ENCODE measurements at regions not wholly inside any gene's neighbourhood (a gene's known extent, or its start where the extent isn't known, plus 50 kb on each side); places are given as distances from the start of the nearest gene placed in this dataset.
"Not testable (repeated sequence)": the region's sequence is repeated elsewhere in the genome, so short reads cannot be mapped to it uniquely, and the experiment has no call there.

DNA sequence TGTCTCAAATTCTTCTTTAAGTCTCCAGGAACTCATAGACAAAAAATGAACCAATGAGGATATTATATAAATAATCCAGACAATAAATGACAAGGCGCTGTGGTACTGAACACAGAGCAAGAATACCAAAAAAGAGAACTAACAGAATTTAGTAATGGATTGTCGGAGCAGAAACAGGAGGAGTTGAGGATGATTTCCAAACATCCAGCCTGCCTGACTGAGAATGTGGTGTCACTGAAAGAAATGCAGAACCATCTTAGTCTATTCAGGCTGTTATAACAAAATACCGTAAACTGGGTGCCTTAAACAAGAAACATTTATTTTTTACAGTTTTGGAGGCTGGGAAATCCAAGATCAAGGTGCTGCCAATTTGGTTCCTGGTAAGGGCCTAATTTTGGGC is 79.7 kb downstream of the RGS2 start:
- no peak for DNase-seq
- H3K4me1 Mint-ChIP-seq = no peaks in the 10 kb centered on the region
- peaks cover 0 to 3% (median 0%) of the 10 kb centered on the region in 3 donors for H3K27me3 Mint-ChIP-seq
- H3K9me3 Mint-ChIP-seq = peaks cover 0 to 1% (median 0%) of the 10 kb centered on the region in 7 donors
- H3K4me3 Mint-ChIP-seq = no peak overlapping the region
- no peak for ATAC-seq (ENCODE audit: low read depth in 2 of 2)
- H3K36me3 Mint-ChIP-seq = no peaks in the 10 kb centered on the region
- H3K27ac Mint-ChIP-seq = no peak overlapping the region

DNA sequence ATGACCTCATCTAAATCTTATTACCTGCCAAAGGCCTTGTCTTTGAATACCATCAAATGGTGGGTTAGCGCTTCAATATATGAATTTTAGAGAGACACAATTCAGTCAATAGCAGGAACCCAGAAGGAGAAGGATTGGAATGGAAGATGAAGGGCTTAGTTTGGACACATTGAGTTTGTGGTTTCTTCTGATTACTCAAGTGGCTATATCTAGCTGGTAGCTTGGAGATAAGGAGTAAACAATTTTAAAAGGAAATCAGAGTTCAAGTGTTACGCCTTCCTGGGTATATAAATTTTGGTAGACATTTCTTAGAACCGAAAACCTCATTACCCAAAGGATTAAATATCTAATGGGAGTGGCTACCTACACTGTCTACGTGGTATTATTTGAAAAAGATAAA is 80.2 kb downstream of the RGS2 start:
- Mint-ChIP-seq H3K4me1 (no peaks in the 10 kb centered on the region), H3K4me3 (no peak overlapping the region), H3K9me3 (peaks cover 0 to 1% (median 0%) of the 10 kb centered on the region in 7 donors), H3K36me3 (no peaks in the 10 kb centered on the region), H3K27me3 (peaks cover 0 to 3% (median 0%) of the 10 kb centered on the region in 3 donors), H3K27ac (no peak overlapping the region)
- ATAC-seq (ENCODE audit: low read depth in 2 of 2) (no peak), DNase-seq (no peak)

DNA sequence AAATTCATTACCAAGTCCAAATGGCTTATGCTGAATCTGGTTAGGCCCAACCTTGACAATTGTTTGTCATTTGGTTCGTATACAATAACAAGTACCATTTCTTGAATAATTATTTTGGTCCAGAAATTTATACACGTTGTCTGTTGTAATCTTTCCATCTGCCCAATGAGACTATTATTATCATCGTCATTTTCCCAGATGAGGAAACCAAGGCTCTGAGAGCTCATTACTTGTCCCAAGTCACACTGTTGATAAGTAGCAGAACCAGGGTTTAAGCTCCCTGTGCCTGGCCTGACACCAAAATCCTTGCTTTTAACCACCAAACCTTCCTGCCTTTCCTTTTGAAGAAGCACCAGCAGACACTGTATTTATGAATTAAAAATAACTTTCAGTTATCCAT is 81.3 kb downstream of the RGS2 start:
- Mint-ChIP-seq H3K27ac (no peak overlapping the region), H3K4me1 (no peaks in the 10 kb centered on the region), H3K27me3 (peaks cover 0 to 3% (median 0%) of the 10 kb centered on the region in 3 donors), H3K4me3 (no peak overlapping the region), H3K36me3 (no peaks in the 10 kb centered on the region), H3K9me3 (peaks cover 0 to 1% (median 0%) of the 10 kb centered on the region in 7 donors)
- DNase-seq (no peak), ATAC-seq (ENCODE audit: low read depth in 2 of 2) (no peak)

DNA sequence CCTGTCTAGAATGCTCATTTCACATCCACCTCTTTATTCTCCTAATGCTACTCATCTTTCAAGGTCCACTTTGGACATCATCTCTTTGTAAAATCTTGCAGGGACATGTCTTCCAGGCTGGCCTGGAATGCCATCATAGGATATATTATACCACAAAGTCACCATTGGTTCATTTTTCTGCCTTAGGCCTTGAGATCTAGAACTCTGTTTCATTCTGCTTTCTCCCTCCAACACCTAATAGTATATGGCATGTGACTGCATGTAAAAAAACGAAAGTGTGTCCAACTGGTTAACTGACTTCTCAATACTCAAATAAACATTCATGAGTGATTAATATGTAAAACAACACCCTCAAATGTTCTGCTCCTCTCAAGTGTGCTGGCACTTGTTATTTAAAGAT is 84.1 kb downstream of the RGS2 start:
- DNase-seq (no peak), ATAC-seq (ENCODE audit: low read depth in 2 of 2) (no peak)
- Mint-ChIP-seq H3K4me1 (no peaks in the 10 kb centered on the region), H3K27me3 (peaks cover 0 to 3% (median 0%) of the 10 kb centered on the region in 3 donors), H3K36me3 (no peaks in the 10 kb centered on the region), H3K4me3 (no peak overlapping the region), H3K27ac (no peak overlapping the region), H3K9me3 (peaks cover 0 to 3% (median 0%) of the 10 kb centered on the region in 7 donors)

DNA sequence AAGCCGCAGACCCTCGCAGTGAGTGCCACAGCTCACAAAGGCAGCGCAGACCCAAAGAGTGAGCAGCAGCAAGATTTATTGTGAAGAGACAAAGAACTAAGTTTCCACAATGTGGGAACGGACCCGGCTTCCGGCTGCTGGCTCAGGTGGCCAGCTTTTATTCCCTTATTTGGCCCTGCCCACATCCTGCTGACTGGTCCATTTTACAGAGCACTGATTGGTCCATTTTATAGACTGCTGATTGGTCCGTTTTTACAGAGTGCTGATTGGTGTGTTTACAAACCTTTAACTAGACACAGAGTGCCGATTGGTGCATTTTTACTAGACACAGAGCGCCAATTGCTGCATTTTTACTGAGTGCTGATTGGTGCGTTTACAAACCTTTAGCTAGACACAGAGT is 86.6 kb downstream of the RGS2 start:
- DNase-seq; H3K27me3 Mint-ChIP-seq; H3K9me3 Mint-ChIP-seq; H3K36me3 Mint-ChIP-seq; H3K4me1 Mint-ChIP-seq; H3K4me3 Mint-ChIP-seq; ATAC-seq (ENCODE audit: low read depth in 2 of 2); H3K27ac Mint-ChIP-seq: not testable (repeated sequence)

DNA sequence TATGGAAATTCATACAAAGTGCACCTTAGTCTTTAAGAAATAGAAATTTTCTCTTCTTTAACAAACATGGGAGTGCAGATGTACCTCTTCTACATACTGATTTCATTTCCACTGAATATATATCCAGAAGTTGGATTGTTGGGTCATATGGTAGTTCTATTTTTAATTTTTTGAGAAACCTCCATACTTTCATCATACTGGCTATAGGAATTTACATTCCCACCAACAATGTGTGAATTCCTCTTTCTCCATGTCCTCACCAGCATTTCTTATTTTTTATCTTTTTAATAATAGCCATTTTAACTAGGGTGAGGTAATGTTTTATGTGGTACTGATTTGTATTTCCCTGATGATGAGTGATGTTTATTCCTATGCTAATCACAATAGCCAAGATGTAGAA is 87.5 kb downstream of the RGS2 start:
- H3K36me3 Mint-ChIP-seq = no peaks in the 10 kb centered on the region

DNA sequence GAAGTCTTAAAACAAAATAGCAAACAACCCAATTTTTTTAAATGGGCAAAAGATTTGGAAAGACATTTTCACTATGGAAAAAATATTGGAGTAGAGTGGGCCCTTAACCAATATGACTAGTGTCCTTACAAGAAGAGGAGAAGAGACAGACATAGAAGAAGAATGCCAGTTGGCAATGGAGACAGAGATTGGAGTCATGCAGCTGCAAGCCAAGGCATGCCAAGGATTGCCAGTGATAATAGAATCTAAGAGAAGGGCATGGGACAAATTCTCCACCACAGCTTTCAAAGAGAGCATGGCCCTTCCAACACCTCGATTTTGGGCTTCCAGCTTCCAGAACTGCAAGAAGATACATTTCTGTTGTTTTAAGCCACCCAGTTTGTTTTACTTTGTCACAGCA is 92.7 kb downstream of the RGS2 start:
- no peak for DNase-seq
- Mint-ChIP-seq H3K27me3 (no peaks in the 10 kb centered on the region), H3K9me3 (no peaks in the 10 kb centered on the region), H3K4me1 (peaks cover 0 to 5% (median 0%) of the 10 kb centered on the region in 3 donors), H3K4me3 (no peak overlapping the region), H3K36me3 (no peaks in the 10 kb centered on the region), H3K27ac (no peak overlapping the region)
- ATAC-seq (ENCODE audit: low read depth in 2 of 2) = no peak

More for the DNA sequence above, 87.5 kb downstream of the RGS2 start:
- peaks cover 0 to 3% (median 0%) of the 10 kb centered on the region in 3 donors for H3K27me3 Mint-ChIP-seq
- H3K4me1 Mint-ChIP-seq = no peaks in the 10 kb centered on the region
- DNase-seq (no peak), ATAC-seq (ENCODE audit: low read depth in 2 of 2) (no peak)
- H3K9me3 Mint-ChIP-seq = peaks cover 0 to 2% (median 0%) of the 10 kb centered on the region in 7 donors
- no peak overlapping the region for H3K27ac Mint-ChIP-seq
- no peak overlapping the region for H3K4me3 Mint-ChIP-seq

DNA sequence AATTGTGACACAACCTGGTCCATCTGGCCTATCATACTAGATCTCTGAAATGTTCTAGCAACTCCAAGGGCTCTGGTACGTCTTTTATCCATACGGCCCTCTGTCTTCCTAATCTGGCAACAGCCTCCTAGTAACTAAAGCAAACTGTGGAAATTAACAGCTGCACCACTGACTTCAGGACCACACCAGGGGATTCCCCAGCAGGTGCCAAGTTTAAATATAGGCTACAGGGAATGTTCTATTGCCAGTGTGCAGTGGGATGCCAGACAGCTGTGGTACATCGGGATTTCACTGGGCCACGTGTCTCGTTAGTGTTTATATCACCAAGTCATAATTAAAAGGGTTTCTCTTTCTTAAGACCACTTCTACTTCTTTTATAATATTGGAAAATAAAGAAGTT is 94.3 kb downstream of the RGS2 start:
- no peaks in the 10 kb centered on the region for H3K27me3 Mint-ChIP-seq

DNA sequence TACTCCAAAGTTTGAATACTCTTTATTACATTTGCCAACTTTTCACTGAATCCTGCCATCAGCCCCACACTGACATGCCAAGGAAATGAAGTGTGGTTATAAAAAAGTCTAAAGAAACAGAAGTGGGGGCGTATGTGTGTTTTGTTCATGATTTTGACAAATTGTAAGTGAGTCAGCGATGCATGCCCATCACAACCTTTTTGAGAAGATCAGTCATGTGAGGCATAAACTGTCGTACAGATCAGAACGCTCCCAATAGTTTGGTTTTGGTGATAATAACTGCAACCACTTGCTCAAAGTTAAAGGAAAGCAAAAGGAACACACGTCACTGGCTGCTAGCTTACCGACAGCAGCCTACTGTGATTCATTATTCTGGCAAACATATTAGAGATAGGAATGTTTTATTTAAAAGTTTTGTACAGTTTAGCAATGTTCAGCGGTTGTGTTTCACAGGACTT is 95.6 kb downstream of the RGS2 start:
- DNase-seq (no peak), ATAC-seq (ENCODE audit: low read depth in 2 of 2) (peak; percentile 38 to 43)
- no peak overlapping the region for H3K27ac Mint-ChIP-seq
- H3K27me3 Mint-ChIP-seq = no peaks in the 10 kb centered on the region
- peaks cover 0 to 5% (median 0%) of the 10 kb centered on the region in 3 donors for H3K4me1 Mint-ChIP-seq
- H3K36me3 Mint-ChIP-seq = no peaks in the 10 kb centered on the region
- H3K4me3 Mint-ChIP-seq = no peak overlapping the region
- H3K9me3 Mint-ChIP-seq = peaks cover 0 to 2% (median 0%) of the 10 kb centered on the region in 7 donors

More for the DNA sequence above, 94.3 kb downstream of the RGS2 start:
- Mint-ChIP-seq H3K4me3 (no peak overlapping the region), H3K9me3 (no peaks in the 10 kb centered on the region), H3K36me3 (no peaks in the 10 kb centered on the region), H3K4me1 (peaks cover 0 to 5% (median 0%) of the 10 kb centered on the region in 3 donors), H3K27ac (no peak overlapping the region)
- ATAC-seq (ENCODE audit: low read depth in 2 of 2) (no peak), DNase-seq (no peak)

DNA sequence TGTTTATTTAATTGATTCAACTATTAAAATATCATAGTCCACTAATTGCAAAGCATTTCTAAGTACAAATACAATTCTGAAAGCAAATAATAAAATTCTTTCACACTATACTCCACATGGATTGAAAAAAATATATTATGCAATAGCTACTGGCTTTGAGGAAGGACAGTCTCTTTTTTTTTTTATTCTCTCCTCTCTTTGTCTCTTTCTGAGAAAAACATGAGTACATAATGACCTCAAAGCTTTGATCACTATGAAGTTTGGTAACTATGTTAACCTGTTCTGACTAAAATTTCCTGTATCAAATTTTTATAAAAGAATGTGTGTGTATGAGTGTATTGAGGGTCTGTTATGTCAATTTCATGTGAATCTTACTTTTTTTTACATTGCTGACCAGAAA is 96.2 kb downstream of the RGS2 start:
- no peak for ATAC-seq (ENCODE audit: low read depth in 2 of 2)
- H3K36me3 Mint-ChIP-seq = no peaks in the 10 kb centered on the region
- peaks cover 0 to 7% (median 4%) of the 10 kb centered on the region in 7 donors for H3K9me3 Mint-ChIP-seq
- peaks cover 0 to 5% (median 0%) of the 10 kb centered on the region in 3 donors for H3K4me1 Mint-ChIP-seq
- no peak overlapping the region for H3K27ac Mint-ChIP-seq
- no peak for DNase-seq
- no peaks in the 10 kb centered on the region for H3K27me3 Mint-ChIP-seq
- H3K4me3 Mint-ChIP-seq = no peak overlapping the region

DNA sequence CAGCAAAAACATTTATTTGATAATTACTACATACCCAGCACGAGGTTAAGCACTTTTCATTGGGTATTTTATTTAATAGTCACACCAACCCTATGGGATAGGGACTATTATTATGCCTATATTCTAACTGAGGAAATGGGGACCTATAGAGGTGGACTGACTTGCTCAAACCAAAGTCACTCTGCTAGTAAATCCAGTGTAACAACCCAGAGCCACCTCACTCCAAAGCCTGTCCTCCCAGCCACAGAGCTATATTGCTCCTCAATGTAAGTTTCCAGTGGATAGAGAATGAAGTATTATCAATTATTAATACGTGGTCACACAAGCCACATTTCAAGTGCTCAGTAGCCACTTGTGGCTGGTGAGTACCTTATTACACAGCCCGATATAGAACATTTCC is 97.5 kb downstream of the RGS2 start:
- Mint-ChIP-seq H3K27ac (no peak overlapping the region), H3K36me3 (no peaks in the 10 kb centered on the region), H3K4me1 (peaks cover 0 to 5% (median 0%) of the 10 kb centered on the region in 3 donors), H3K4me3 (no peak overlapping the region), H3K27me3 (no peaks in the 10 kb centered on the region), H3K9me3 (peaks cover 0 to 16% (median 5%) of the 10 kb centered on the region in 7 donors)
- DNase-seq (no peak), ATAC-seq (ENCODE audit: low read depth in 2 of 2) (no peak)

DNA sequence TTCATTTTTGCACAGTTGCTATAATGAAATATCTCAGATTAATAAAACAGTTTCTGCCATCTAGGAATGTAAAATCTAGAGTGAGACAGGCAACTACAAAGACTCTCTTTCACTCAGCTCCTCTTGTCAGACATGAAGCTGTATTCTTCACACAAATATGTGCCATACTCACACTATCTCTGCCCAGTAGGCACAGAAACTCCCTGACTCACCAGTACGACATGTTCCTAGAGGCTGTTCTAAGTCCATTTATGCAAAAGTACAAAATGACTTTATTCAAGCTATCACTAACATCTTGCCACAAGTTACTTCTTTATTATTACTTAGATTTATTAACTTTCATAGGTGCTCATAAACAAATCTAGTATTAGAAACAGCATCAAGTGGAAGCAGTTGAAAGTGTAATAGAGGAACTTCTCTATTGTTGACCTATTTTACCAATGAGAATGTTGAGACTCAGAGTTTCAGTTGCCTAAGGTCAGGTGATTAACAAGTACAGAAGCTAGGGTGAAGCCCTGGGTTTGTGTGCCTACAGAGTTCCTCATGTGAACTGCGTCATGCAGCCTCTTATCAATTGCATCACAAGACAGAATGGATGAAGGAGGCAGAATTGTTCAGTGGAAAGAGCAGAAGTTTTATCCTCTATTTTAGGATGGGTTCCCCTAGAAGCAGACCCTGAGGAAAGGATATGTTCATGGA is 98.9 kb downstream of the RGS2 start:
- Mint-ChIP-seq H3K27ac (no peak overlapping the region), H3K4me1 (peaks cover 0 to 5% (median 0%) of the 10 kb centered on the region in 3 donors), H3K27me3 (peaks cover 0 to 6% (median 0%) of the 10 kb centered on the region in 3 donors), H3K36me3 (no peaks in the 10 kb centered on the region), H3K9me3 (peaks cover 0 to 23% (median 6%) of the 10 kb centered on the region in 7 donors), H3K4me3 (no peak overlapping the region)
- ATAC-seq (ENCODE audit: low read depth in 2 of 2) (no peak), DNase-seq (no peak)

DNA sequence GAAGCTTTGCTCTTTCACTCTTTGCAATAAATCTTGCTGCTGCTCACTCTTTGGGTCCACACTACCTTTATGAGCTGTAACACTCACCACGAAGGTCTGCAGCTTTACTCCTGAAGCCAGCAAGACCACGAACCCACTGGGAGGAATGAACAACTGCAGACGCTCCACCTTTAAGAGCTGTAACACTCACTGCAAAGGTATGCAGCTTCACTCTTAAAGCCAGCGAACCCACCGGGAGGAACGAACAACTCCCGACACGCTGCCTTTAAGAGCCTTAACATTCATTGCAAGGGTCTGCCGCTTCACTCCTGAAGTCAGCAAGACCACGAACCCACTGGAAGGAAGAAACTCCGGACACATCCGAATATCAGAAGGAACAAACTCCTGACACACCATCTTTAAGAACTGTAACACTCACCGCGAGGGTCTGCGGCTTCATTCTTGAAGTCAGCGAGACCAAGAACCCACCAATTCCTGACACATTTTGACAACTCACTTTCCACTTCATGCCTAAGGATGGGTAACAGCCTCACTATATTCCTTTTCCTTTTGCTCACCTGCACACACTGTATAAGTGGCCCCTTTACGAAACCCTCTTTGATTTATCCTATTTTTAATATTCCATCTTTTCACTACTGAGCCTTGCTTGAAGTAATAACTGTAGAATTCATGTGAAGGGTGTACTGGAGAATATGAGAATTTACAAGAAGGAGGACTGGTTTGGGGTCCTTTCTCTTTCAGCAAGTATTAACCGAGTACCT is 103.2 kb downstream of the RGS2 start:
- H3K4me3 Mint-ChIP-seq; H3K27me3 Mint-ChIP-seq; DNase-seq; H3K36me3 Mint-ChIP-seq; ATAC-seq (ENCODE audit: low read depth in 2 of 2); H3K4me1 Mint-ChIP-seq; H3K27ac Mint-ChIP-seq: not testable (repeated sequence)
- peaks cover 0 to 23% (median 6%) of the 10 kb centered on the region in 7 donors for H3K9me3 Mint-ChIP-seq

DNA sequence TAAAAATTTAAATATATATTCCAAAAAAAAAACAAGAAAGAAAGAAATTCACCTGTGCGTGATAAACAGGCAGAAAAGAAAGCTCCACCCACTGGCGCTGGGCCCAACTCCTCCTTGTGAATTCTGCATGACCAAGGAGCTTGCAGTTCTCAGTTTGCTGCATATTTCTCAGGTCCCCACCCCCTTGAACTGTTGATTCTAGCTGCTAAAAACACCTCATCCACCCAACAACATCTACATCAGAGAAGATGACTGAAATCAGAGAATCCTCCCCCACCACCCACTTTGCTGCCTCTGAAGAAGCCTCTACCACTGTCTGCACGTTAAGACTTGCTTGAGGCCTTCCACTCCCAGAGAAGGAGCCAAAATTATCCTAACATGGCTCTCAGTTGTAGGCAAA is 104.8 kb downstream of the RGS2 start:
- DNase-seq = no peak
- H3K36me3 Mint-ChIP-seq = no peaks in the 10 kb centered on the region
- no peak for ATAC-seq (ENCODE audit: low read depth in 2 of 2)
- no peaks in the 10 kb centered on the region for H3K4me1 Mint-ChIP-seq
- H3K27ac Mint-ChIP-seq = no peak overlapping the region
- H3K4me3 Mint-ChIP-seq = no peak overlapping the region
- H3K9me3 Mint-ChIP-seq = peaks cover 0 to 23% (median 6%) of the 10 kb centered on the region in 7 donors
- peaks cover 0 to 6% (median 0%) of the 10 kb centered on the region in 3 donors for H3K27me3 Mint-ChIP-seq
